Activated naive CD4-positive, alpha-beta T cell treated with Interleukin-2 at 50 U/mL for 16 hours (primary cell): ENCODE measurements at regions not wholly inside any gene's neighbourhood (a gene's known extent, or its start where the extent isn't known, plus 50 kb on each side); places are given as distances from the start of the nearest gene placed in this dataset.

Experiments used
- DNase-seq: peaks from one replicate; pipeline ENCODE4 v3.0.0-alpha.2; 2020

DNA sequence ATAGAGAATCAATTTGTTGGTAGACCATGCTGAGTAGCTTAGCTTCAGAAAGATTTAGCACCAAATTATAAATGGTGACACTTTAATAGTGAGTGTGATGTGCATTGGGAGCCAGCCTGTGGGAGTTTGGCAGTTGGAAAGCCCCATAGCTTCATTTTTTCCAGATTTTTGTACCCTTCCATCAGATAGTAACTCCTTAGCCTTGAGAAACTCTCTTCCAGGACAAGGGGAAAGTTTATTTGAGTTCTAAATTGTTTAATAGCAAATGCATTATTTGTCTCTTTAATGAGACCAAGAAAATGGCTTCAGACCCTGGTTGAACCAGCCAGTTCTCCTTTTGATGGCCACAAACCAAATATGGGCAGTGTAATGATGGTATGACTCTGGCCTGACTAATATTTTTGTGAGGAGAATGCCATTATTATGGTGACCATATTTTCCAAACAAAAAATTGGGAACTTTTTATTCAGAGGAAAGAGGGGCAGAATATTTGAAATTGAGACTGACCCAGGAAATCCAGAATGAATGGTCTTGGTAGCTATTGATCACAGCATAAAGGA lies 49.8 kb downstream of the PLCE1 start:
- no peak for DNase-seq

DNA sequence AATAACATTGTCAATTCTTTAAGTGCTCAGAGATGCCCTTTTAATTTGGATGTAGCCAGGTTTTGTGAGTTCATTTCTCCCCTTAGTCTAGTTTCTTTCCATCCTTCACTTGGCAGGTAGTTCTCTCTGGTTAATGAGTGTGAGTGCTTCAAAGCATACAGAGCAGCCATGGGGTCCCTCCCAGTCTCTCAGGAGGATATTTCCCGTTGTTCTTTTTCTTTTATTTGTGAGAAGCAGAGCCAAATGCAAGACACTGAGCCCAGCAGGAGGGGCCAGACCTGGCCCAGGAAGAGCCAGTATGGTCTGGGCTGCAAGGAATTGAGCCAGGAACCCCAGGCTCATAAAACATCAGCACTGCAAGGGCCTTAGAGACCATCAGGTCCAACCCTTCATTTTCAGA lies 52.4 kb downstream of the PLCE1 start:
- DNase-seq = no peak

DNA sequence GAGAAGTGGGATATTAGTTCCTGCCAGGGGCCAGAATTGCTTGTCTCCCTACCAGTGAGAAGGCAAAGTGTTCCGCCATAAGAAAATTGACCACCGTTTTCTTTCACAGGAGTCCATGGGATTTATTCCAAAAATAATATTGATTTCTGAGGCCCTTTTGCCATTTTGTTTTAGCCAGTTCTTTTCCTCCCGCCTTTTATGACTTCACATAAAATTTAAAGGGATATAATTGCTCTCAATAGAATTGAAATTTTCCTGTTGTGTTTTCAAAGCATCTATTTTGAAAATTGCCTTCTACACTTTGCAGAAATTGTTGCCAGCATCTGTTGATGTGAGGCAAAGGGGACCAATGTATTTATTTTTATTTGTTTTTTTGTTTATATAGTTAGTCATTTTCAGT lies 53.6 kb downstream of the PLCE1 start:
- no peak for DNase-seq

DNA sequence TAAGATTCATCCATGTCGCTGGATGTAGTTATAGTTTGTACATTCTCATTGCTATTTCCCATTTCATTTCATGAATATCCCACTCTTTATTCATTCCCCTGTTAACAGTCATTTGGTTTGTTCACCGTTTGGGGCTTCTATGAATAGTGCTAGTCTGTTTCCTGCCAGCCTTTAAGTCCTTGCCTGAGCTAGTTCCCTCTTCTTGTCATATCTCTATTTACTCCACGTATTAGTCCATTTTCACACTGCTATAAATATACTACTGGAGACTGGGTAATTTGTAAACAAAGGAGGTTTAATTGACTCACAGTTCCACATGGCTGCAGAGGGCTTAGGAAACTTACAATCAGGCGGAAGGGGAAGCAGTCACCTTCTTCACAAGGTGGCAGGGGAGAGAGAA lies 56.2 kb downstream of the PLCE1 start:
- no peak for DNase-seq

DNA sequence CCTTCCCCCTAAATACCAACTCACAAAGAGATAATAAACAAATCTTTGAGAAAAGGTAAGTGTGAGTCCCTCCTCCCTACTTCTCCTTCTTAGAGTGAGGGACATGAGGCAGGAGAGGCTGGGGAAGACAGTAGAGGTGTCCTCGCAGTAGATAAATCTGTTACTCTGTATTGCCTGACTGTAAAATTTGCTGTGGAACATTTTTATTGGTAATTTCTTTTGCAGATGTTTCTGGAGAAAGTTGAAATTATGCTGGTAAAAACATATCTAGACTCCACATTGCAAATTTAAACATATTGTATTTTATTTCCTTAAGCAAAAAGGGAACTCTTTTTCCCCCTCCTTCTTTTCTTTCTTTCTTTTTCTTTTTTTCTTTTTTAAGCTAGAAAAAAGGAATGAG lies 58.5 kb downstream of the PLCE1 start:
- no peak for DNase-seq

DNA sequence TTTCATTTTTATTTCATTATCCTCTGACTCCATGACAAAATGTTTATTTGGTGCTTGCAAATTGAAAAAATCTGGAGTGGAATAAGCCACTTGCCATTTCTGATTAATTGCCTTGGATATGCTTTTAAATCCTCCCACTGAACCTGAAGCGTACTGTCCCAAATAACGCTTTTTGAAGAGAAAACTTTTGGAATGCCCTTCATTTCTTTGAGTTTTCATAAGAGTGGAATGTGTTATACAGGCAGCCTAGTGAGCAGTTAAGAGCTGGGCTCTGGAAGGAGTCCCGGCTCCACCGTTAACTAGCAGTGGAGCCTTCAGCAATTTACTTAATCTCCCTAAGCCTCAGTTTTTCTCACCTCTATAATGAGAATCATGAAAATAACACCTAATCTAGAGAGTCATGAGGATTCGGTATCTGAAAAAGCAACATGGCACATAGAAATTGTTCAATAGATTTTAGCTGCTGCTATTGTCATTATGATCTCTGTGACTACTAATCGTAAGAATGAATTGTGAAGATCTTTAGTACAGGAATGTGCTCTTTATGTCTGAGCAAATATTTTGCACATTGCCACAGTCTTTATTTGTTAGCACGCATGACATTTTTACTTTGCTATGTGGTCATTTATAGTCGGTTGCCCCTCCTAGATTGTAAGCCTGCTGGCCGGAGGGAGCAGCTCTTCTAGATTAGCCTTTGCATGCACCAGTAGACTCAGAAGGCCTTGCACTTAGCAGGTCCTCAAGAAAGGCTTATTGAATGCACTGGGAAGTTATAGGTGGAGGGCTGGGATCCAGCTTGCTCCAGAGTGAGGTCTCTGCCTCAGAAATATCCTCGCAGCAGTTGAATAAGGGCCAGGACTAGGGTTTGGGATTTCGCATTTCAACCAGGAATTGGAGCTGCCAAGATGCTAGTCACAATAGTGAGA lies 59.4 kb downstream of the PLCE1 start:
- DNase-seq = no peak

DNA sequence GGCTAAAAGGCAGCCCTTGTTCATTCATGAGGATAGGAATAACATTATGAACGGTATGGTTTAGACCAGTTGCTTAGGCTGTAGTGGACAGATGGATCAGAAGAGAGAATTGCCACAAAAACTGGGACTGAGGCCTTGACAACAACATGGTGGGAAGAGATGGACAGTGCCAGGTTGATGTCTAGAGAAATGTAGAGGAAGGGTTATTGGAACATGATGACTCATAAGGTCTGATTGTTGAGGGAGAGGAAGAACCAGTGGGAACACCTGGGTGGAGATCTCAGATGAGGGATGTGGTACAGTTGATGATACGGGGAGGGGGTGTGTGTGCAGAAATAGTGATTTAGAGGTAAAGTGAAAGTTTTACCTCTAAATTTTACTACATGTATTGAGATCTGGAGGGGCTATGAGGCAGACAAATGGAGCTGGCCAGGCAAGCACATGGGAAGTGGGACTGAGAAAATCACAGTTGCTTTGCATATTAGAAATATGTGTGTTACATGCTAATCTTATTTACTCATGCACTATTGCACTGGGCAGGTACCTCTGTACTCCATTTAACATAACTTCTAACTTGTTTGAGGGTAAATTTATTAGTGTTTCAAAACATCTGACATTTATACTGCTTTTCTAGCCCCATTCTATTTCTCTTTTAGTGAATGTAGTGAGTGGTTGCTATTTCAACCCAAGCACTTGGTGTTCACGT lies 65.6 kb downstream of the PLCE1 start:
- DNase-seq = no peak

DNA sequence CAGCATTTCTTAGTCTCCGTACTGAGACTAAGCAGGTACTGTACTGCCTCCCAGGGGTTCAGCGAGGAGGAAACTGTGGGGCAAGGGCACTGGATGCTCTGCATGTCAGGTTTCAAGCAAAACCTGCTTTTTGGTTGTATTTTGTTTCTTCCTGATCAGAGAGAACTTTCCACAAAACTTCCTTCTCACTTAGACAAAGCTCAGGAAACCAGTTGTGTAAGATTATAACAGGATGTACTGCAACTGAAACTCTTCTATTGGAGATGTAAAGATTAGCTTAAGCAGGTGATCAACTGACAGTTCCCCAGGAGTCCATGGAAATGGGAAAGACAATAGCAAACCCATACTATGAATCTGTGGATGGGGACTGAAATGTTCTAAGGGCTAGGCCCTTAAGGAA lies 67.3 kb downstream of the PLCE1 start:
- DNase-seq = no peak

DNA sequence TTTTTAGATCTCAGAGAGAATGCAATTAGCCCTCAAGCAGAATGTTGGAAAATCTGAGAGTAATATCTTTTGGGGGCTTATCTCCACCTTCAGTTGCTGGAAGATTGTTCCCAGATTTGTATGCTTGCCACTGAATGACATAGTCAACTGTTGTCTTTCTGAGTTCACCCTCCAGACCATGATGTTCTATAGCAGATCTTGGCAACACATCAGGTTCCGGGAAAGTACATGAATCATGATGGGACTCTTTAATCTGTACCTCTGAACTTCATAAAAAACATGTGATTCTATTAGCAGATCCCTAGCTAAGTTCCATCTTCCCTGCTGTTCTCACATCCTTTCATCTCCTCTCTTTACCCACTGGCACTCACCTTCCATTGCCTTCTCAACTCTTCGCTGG lies 68.9 kb downstream of the PLCE1 start:
- no peak for DNase-seq

DNA sequence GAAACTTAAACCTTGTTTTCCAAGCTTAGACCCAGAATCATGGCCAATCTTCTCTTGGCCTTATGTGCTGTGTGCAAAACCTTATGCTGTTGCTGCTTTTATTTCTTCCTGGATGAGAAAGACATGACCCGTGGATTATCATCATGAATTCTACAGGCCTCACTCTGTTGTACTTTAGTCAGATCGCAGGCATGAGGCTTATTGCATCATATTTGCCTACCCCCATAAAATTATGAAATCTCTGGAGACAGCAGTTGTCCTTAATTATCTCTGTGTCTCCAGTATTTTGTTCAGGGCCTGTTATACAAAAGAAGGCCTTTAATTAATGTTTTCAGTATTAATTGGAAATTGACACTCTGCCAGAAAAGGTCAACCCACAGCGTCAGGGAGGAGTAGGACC lies 71.6 kb downstream of the PLCE1 start:
- no peak for DNase-seq

DNA sequence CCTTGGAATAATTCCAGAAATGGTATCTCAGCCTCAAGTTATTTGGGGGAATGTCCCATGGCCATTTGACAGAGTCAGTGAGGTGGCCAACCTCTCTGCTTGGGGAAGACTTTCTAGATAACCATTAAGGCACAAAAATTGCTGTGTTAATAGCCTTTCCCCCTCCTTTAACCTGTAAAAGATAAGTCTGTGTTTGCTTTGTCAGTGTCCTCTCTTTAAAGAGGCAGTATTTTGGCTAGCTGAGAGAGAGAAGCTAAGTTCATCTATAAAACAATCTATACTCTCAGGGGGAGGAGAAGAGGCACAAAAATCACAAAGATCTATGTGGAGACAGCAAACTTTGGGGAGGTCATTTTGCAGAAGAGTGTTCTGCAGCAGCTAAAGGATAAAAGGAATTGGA lies 72.1 kb downstream of the PLCE1 start:
- no peak for DNase-seq

DNA sequence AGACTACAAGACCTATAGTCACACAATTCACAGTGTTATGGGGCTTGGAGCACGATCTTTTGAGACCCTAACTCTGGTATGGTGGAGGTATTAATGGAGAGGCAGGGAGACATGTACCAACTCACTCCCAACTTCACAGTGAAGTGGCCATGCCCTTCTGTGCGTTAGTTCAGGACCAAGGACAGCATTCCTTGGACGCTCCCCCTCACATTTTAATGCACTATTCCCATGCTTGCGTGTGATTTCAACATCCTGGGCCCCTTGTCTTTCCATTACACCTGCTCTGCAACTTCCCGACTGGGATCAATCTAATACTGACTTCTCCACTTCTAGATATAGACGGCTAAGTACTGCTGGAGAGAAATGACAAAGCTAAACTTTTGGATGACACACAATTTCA lies 72.7 kb downstream of the PLCE1 start:
- no peak for DNase-seq

DNA sequence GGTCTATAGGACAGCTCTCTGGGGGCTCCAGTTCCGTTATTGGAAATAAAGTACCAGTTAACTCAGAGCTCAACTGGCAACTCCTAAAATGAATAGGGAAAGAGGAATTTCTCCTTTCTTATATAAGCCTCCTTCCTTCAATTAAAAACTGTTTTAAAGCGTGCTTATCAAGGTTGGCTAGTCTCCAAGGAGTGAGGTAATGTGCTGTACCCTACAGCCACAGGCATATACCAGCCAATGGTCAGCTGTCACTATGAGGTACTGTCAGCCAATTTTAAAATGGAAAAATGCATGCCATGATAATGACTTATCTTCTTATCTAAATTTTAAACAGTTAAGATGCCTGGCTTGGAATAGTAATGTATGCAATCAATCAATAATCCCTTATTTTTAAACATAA lies 76.2 kb downstream of the PLCE1 start:
- DNase-seq = no peak

DNA sequence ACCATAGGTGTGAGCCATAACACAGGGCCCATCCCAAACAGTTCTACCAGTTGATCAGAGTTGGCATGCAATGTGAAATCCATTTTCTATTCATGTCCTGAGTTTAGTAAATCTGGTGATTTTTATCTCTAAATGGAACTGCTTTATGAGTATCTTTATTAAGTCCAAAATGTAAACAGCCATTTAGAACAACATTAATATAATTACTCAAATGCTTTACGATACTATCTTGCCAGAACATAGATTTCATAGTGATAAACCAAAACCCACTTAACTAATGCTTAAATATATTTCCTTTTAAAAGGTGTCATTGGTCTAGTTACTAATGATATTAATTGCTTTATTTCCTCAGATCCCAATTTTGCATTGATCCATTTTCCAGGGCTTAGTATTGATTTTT lies 80.7 kb downstream of the PLCE1 start:
- DNase-seq = no peak

DNA sequence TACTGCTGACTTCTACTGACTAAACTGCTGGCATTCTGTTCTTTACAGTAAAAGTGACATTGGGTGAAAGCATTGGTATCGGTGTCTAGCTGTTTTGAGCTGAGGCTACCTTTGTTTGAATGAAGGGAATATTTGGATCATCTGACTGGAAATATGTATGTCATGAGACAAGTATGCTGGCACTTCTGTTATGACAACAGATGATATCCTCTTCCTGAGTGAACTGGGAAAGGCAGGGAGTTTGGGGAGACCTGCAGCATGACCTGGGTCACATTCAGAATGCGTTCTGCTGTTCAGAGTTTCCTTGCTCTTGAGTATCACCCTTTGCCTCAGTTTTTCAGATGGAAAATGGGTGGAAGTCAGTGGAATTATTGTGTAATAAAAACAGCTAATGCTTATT lies 81.8 kb downstream of the PLCE1 start:
- no peak for DNase-seq

DNA sequence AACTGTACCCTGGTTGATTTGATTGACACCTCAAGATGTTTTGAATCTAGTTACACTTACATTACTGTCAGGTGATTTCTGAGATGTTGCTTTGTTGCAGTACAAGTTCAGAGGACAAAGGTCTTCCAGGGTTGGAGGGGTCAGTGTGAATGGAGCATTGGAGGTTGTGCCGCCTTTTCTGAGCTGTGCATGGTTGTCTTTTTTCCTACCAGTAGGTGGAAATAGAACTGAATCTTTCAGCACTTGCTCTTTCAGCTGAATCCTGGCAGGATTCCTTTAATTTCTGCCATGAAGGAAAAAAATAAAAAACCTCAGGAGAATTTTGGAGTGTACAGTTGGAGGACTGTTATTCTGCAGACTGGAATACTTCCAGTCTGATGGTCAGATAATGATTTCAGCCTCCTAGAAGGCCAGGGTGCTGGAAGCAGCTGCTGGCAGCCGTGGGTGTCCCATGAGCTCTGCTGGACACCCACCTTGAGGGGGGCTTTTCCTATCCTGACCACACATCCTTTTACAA lies 82.7 kb downstream of the PLCE1 start:
- DNase-seq = no peak

DNA sequence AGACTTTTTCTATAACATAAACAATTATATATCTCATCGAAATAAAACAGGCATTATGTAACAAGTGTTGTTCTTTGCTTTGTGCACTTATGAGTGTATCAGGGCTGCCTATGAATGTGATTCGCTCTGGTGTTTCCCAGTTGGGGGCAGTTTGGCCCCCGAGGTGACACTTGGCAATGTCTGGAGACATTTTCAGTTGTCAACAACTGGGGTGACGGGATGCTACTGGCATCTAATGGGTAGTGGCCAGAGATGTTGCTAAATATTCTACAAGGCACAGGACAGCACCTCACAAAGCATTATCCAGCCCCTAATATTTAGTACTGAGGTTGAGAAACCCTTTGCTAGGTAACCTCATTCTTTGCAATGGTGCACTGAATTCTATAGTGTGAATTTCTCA lies 83.3 kb downstream of the PLCE1 start:
- DNase-seq = no peak

DNA sequence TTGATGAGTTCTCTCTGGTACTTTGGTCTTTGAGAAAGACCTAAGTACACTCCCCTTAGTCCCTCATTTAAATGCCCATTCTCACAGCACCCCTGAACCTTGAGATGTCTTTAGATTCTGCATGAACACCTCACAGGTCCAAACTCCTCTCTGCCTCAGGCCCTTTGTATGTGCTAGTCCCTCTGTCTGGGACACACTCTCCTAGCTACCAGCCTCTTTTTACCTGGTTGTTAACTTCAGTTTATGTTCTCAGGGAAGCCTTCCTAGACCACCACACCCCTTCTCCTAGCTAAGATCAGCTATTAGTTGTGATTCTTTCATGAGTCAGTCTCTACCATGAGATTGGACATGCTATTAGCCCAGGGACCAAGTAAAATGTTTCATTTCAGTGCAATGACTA lies 86.4 kb downstream of the PLCE1 start:
- no peak for DNase-seq

DNA sequence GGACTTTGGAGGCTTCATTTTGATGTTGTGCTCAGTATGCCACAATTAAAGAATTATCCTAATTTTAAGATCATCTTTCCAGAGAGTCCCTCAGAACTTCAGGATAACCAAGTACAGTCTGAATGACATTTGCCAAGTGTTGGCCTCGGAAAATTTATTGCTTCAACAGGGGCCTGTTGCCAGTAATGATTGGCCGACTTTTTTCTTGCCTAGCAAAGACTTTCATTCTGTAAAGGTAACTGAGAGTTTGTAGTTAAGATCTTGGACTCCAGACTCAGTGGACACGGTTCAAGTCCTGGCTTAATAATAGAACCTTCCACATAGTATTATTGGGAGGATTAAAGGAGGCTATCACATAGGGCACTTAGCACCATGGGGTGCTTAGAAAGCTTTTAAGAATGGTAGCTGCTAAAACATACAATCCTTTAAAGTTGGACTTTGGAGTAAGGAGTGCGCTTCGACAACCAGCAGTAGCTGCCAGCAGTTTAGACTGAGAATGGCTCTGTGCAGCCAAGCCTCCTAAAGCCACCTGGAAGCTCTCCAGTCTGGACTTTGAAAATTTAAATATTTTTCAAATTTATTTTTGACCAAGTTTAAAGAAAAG lies 90.0 kb downstream of the PLCE1 start:
- no peak for DNase-seq

DNA sequence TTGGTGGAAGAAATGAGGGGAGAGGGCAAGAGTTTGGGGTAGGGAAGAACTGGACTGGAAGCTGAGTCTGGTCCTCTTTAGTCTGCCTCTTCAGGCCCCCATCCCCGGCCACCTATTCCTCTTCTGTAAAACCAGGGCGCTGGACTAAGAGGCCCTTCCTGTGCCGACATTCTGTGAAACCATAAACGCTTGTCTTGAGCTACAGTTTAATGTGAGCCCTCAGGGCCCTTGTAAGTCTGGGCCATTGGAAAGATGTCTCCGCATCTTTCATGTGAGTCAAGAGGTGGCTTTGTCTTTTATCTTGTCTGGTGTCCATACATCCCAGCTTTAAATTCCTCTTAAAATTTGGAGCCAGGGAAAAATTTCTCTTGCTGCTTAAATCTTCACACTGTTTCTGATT lies 90.6 kb downstream of the PLCE1 start:
- DNase-seq = no peak

DNA sequence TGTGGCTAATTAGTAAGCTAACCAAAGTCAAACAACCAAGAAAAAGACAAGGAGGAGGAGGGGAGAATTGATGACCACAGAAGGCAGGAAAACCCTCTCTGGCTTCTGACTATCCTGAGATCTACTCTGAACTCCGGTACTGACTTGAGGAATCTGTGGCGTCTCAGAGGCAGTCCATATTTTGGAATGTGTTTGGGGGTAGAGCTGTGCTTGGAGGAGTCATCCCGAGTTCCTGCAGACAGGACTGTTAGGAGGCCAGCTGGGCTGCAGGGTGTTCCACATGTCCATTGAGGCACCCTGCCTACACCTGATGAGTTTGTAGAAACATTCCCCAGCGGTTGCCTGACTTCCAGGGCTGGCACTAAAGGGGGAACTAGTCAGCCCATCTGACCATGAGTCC lies 91.6 kb downstream of the PLCE1 start:
- DNase-seq = no peak

DNA sequence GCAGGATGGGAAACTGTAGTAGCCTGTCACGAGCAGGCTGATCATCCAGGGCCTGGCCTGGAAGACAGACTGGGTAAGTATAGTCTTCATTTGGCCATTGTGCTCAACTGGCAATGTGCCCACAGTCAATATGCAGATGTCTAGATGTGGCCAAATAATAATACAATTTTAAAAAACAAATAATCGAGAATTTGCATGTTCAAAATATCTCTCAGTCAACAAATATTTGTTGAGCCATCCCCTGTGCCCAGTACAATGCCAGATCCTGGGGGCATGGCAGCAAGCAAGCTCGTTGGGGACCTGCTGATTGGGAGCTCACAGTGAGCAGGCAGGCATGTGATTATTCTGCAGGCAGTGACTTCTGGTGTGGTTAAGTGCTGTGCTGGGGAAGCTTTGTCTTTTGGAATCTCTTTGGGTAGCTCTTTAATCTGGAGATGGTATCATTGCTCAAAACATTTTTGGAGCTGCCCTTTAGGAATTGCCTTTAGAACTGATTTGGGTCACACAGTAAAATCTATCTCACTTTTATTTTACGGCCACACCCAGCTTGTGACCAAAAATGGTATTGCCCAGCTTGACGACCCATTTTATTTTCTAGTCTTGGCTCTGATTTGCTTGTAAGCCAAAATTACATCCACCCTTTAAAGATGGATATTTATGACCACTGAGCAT lies 92.2 kb downstream of the PLCE1 start:
- no peak for DNase-seq

DNA sequence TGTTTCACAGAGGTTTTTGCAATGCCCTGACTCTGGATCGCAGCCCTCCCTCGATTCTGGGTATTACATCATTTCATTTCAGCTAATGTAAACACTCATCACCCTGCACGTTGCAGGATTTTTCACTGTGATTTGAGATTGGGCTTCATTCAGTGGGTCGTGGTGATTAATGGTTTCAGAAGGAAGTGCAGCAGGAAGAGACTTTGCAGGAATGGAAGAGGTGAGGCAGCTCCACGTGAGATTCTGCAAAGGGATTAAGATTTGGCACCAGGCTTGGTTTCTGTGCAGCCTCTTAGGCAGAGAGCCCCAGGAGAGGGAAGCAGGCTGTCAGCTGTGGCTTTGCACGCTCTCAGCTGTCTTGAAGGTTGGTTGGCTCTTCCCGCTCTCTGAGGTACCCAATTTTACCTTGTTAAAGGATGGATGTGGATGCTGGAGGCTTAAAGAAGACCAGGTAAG lies 95.2 kb downstream of the PLCE1 start:
- no peak for DNase-seq
